Tibial nerve (tissue), 4 donors: ENCODE measurements at regions not wholly inside any gene's neighbourhood (a gene's known extent, or its start where the extent isn't known, plus 50 kb on each side); places are given as distances from the start of the nearest gene placed in this dataset.

Experiments used
- DNase-seq, 2 donors: peaks; one replicate each; pipeline ENCODE4 v3.0.0-alpha.2; 2019; ENCODE audit warnings: low spot score in 2 of 2
- H3K27ac ChIP-seq, 4 donors: fragments of 200-600 bp; sonication (generic) in 3 of 4; one replicate each; pipeline ENCODE4 v1.5.1; 2017 to 2019; ENCODE audit warnings: mild to moderate bottlenecking in 1 of 4
- H3K27me3 ChIP-seq, 2 donors: fragments of 200-600 bp; sonication (generic) in 1 of 2; one replicate each; pipeline versions ENCODE4 v1.5.1 to v1.6.0; 2017 to 2019
- H3K36me3 ChIP-seq, 3 donors: fragments of 200-600 bp; sonication (generic); one replicate each; pipeline ENCODE4 v1.5.1; 2018 to 2019
- H3K4me1 ChIP-seq, 4 donors: fragments of 200-600 bp; sonication (generic) in 3 of 4; one replicate each; pipeline ENCODE4 v1.5.1; 2017 to 2019
- H3K4me3 ChIP-seq, 4 donors: fragments of 200-600 bp; sonication (generic) in 3 of 4; one replicate each; pipeline ENCODE4 v1.5.1; 2017 to 2019; ENCODE audit warnings: mild to moderate bottlenecking in 1 of 4, moderate library complexity in 1 of 4
- H3K9me3 ChIP-seq, 4 donors: fragments of 200-600 bp; sonication (generic) in 3 of 4; one replicate each; pipeline ENCODE4 v1.5.1; 2017 to 2019
- CTCF ChIP-seq, 5 experiments: fragments of 200-600 bp in 3 of 5; fragments of 450-650 bp in 2 of 5; sonication (generic) in 3 of 5; IDR thresholded peaks; one replicate each; pipeline ENCODE4 v1.5.1; 2016 to 2019; ENCODE audit warnings: antibody characterized with exemption in 5 of 5, mild to moderate bottlenecking in 3 of 5, moderate library complexity in 2 of 5
- EP300 ChIP-seq, 2 donors: sonication (generic); formaldehyde crosslinking; IDR thresholded peaks; one replicate each; pipeline ENCODE4 v1.6.1; 2017; ENCODE audit warnings: antibody characterized with exemption in 2 of 2, mild to moderate bottlenecking in 1 of 2
- POLR2A ChIP-seq, 2 donors: fragments of 450-650 bp; IDR thresholded peaks; one replicate each; pipeline ENCODE4 v1.6.1; 2017; ENCODE audit warnings: antibody characterized with exemption in 2 of 2, mild to moderate bottlenecking in 2 of 2, moderate library complexity in 2 of 2
- WGBS, 2 donors: methylation state at CpG; one replicate each; pipeline ENCODE4 v1.1.5; 2018; 5-methylcytosine and 5-hydroxymethylcytosine counted together

GRCh38 chr6:50986319-50986718 lies 167.6 kb downstream of the TFAP2B start:
- no peaks in the 10 kb centered on the region for H3K36me3 ChIP-seq
- no peak for DNase-seq
- TF ChIP-seq POLR2A (IDR thresholded peaks at IDR 0.05) (no peak), CTCF (IDR thresholded peaks at IDR 0.05) (no peak), EP300 (IDR thresholded peaks at IDR 0.05) (no peak)
- no peak overlapping the region for H3K27ac ChIP-seq
- no peaks in the 10 kb centered on the region for H3K4me1 ChIP-seq
- no peak overlapping the region for H3K4me3 ChIP-seq
- no peaks in the 10 kb centered on the region for H3K9me3 ChIP-seq
- no peaks in the 10 kb centered on the region for H3K27me3 ChIP-seq

- Histone ChIP-seq H3K4me1 (no peaks in the 10 kb centered on the region), H3K27ac (no peak overlapping the region), H3K4me3 (no peak overlapping the region), H3K36me3 (no peaks in the 10 kb centered on the region), H3K9me3 (no peaks in the 10 kb centered on the region), H3K27me3 (no peaks in the 10 kb centered on the region)
- no peak for DNase-seq
- TF ChIP-seq EP300 (IDR thresholded peaks at IDR 0.05) (no peak), POLR2A (IDR thresholded peaks at IDR 0.05) (no peak), CTCF (IDR thresholded peaks at IDR 0.05) (no peak)
Observed at GRCh38 chr6:50989123-50989522, 170.5 kb downstream of the TFAP2B start.

GRCh38 chr6:50990750-50991446 lies 172.2 kb downstream of the TFAP2B start:
- TF ChIP-seq POLR2A (IDR thresholded peaks at IDR 0.05) (no peak), CTCF (IDR thresholded peaks at IDR 0.05) (no peak), EP300 (IDR thresholded peaks at IDR 0.05) (no peak)
- H3K9me3 ChIP-seq, result no peaks in the 10 kb centered on the region
- no peak overlapping the region for H3K4me3 ChIP-seq
- H3K36me3 ChIP-seq, result no peaks in the 10 kb centered on the region
- H3K4me1 ChIP-seq, result no peaks in the 10 kb centered on the region
- DNase-seq, result no peak
- no peaks in the 10 kb centered on the region for H3K27me3 ChIP-seq
- 70 to 87% methylated on average over 7 of the region's 7 CpGs for WGBS, 2 donors
- no peak overlapping the region for H3K27ac ChIP-seq

GRCh38 chr6:50992232-50992631 lies 173.6 kb downstream of the TFAP2B start:
- WGBS, 2 donors, result 95 to 97% methylated on average over 3 of the region's 3 CpGs
- H3K4me1 ChIP-seq, result no peaks in the 10 kb centered on the region
- no peaks in the 10 kb centered on the region for H3K36me3 ChIP-seq
- H3K27me3 ChIP-seq, result no peaks in the 10 kb centered on the region
- H3K9me3 ChIP-seq, result no peaks in the 10 kb centered on the region
- TF ChIP-seq POLR2A (IDR thresholded peaks at IDR 0.05) (no peak), EP300 (IDR thresholded peaks at IDR 0.05) (no peak), CTCF (IDR thresholded peaks at IDR 0.05) (no peak)
- no peak for DNase-seq
- no peak overlapping the region for H3K27ac ChIP-seq
- no peak overlapping the region for H3K4me3 ChIP-seq

- no peaks in the 10 kb centered on the region for H3K36me3 ChIP-seq
- no peaks in the 10 kb centered on the region for H3K27me3 ChIP-seq
- H3K27ac ChIP-seq, result no peak overlapping the region
- H3K9me3 ChIP-seq, result no peaks in the 10 kb centered on the region
- WGBS, 2 donors, result 75 to 81% methylated on average over 8 of the region's 8 CpGs
- no peak overlapping the region for H3K4me3 ChIP-seq
- H3K4me1 ChIP-seq, result no peaks in the 10 kb centered on the region
- TF ChIP-seq EP300 (IDR thresholded peaks at IDR 0.05), result no peak
- TF ChIP-seq POLR2A (IDR thresholded peaks at IDR 0.05), result no peak
- no peak for DNase-seq
Observed at GRCh38 chr6:50992704-50993625, 174.3 kb downstream of the TFAP2B start.
